ENCODE measurements at regions not wholly inside any gene's neighbourhood (a gene's known extent, or its start where the extent isn't known, plus 50 kb on each side); places are given as distances from the start of the nearest gene placed in this dataset.
"Not testable (repeated sequence)": the region's sequence is repeated elsewhere in the genome, so short reads cannot be mapped to it uniquely, and the experiment has no call there.

- TF ChIP-seq CTCF (IDR thresholded peaks at IDR 0.05); EZH2 (IDR thresholded peaks at IDR 0.05; ENCODE audit: borderline replicate concordance, insufficient read depth, low read depth, low read length, poor library complexity, severe bottlenecking): not testable (repeated sequence)
These were observed 160.4 kb upstream of the ZNF92 start for GRCh38 chr7:65213260-65213659.

All from B cell (primary cell).